ENCODE measurements at regions not wholly inside any gene's neighbourhood (a gene's known extent, or its start where the extent isn't known, plus 50 kb on each side); places are given as distances from the start of the nearest gene placed in this dataset.

- DNase-seq: no peak
These were observed 68.8 kb upstream of the ARHGAP18 start for GRCh38 chr6:129778793-129779192.

GRCh38 chr6:129777371-129777770, 67.4 kb upstream of the ARHGAP18 start:
- DNase-seq: no peak

- DNase-seq: no peak
These were observed 66.8 kb upstream of the ARHGAP18 start for GRCh38 chr6:129776542-129777330.

GRCh38 chr6:129774697-129775447, 64.9 kb upstream of the ARHGAP18 start:
- peak; percentile 58 for DNase-seq

- no peak for DNase-seq
These were observed 63.3 kb upstream of the ARHGAP18 start for GRCh38 chr6:129773304-129773703.

- DNase-seq: no peak
These were observed 61.7 kb upstream of the ARHGAP18 start for GRCh38 chr6:129771678-129772077.

GRCh38 chr6:129767776-129768485, 58.0 kb upstream of the ARHGAP18 start:
- no peak for DNase-seq

GRCh38 chr6:129766959-129767728, 57.2 kb upstream of the ARHGAP18 start:
- peak; percentile 84 for DNase-seq

GRCh38 chr6:129764761-129765407, 54.9 kb upstream of the ARHGAP18 start:
- DNase-seq: no peak

- DNase-seq: no peak
These were observed 50.0 kb upstream of the ARHGAP18 start for GRCh38 chr6:129759796-129760605.
